ENCODE measurements at regions not wholly inside any gene's neighbourhood (a gene's known extent, or its start where the extent isn't known, plus 50 kb on each side); places are given as distances from the start of the nearest gene placed in this dataset.

GRCh38 chr2:176777262-176777661, 435.3 kb upstream of the HNRNPA3 start:
- Histone ChIP-seq H3K9me2 (replicated peaks; ENCODE audit: insufficient read depth) (no peaks in the 10 kb centered on the region), H3K4me3 (no peak overlapping the region), H3K27ac (no peak overlapping the region), H3K9me3 (ENCODE audit: low read depth) (no peaks in the 10 kb centered on the region), H3K27me3 (no peaks in the 10 kb centered on the region), H3K79me2 (no peaks in the 10 kb centered on the region), H3K4me1 (ENCODE audit: insufficient read depth) (peaks cover 7% of the 10 kb centered on the region), H3K36me3 (replicated peaks; ENCODE audit: insufficient read depth, low read depth) (no peaks in the 10 kb centered on the region), H4K20me1 (ENCODE audit: insufficient read depth, poor library complexity, severe bottlenecking) (no peaks in the 10 kb centered on the region), H2AFZ (no peak overlapping the region), H3K4me2 (no peak overlapping the region)
- TF ChIP-seq EZH2phosphoT487 (IDR thresholded peaks at IDR 0.05; ENCODE audit: low read depth, severe bottlenecking, unreplicated experiment) (no peak), EZH2 (IDR thresholded peaks at IDR 0.05; ENCODE audit: borderline replicate concordance) (no peak), CTCF (IDR thresholded peaks at IDR 0.05; ENCODE audit: poor library complexity) (no peak)
- DNase-seq (ENCODE audit: low spot score), result no peak
- WGBS (ENCODE audit: low lambda C conversion rate, missing lambda C conversion rate), result 78% methylated on average over 3 of the region's 3 CpGs

GRCh38 chr2:176779917-176780316, 432.7 kb upstream of the HNRNPA3 start:
- Histone ChIP-seq H3K9me2 (replicated peaks; ENCODE audit: insufficient read depth) (no peaks in the 10 kb centered on the region), H3K4me1 (ENCODE audit: insufficient read depth) (peaks cover 6% of the 10 kb centered on the region), H3K79me2 (no peaks in the 10 kb centered on the region), H3K4me2 (no peak overlapping the region), H4K20me1 (ENCODE audit: insufficient read depth, poor library complexity, severe bottlenecking) (no peaks in the 10 kb centered on the region), H3K4me3 (no peak overlapping the region), H2AFZ (no peak overlapping the region), H3K9me3 (ENCODE audit: low read depth) (no peaks in the 10 kb centered on the region), H3K27me3 (no peaks in the 10 kb centered on the region), H3K27ac (no peak overlapping the region), H3K36me3 (replicated peaks; ENCODE audit: insufficient read depth, low read depth) (no peaks in the 10 kb centered on the region)
- DNase-seq (ENCODE audit: low spot score), result no peak
- WGBS (ENCODE audit: low lambda C conversion rate, missing lambda C conversion rate), result 90% methylated on average over 4 of the region's 4 CpGs
- TF ChIP-seq CTCF (IDR thresholded peaks at IDR 0.05; ENCODE audit: poor library complexity) (no peak), EZH2 (IDR thresholded peaks at IDR 0.05; ENCODE audit: borderline replicate concordance) (no peak), EZH2phosphoT487 (IDR thresholded peaks at IDR 0.05; ENCODE audit: low read depth, severe bottlenecking, unreplicated experiment) (no peak)

- no peaks in the 10 kb centered on the region for H3K9me2 ChIP-seq (replicated peaks; ENCODE audit: insufficient read depth)
- DNase-seq (ENCODE audit: low spot score), result no peak
- H3K27ac ChIP-seq, result no peak overlapping the region
- H3K4me1 ChIP-seq (ENCODE audit: insufficient read depth), result peaks cover 2% of the 10 kb centered on the region
- no peak for TF ChIP-seq CTCF (IDR thresholded peaks at IDR 0.05; ENCODE audit: poor library complexity)
- no peak for TF ChIP-seq EZH2phosphoT487 (IDR thresholded peaks at IDR 0.05; ENCODE audit: low read depth, severe bottlenecking, unreplicated experiment)
- TF ChIP-seq EZH2 (IDR thresholded peaks at IDR 0.05; ENCODE audit: borderline replicate concordance), result no peak
- H3K4me3 ChIP-seq, result no peak overlapping the region
- no peak overlapping the region for H3K4me2 ChIP-seq
- H3K27me3 ChIP-seq, result no peaks in the 10 kb centered on the region
- no peaks in the 10 kb centered on the region for H3K36me3 ChIP-seq (replicated peaks; ENCODE audit: insufficient read depth, low read depth)
- no peak overlapping the region for H2AFZ ChIP-seq
- no peaks in the 10 kb centered on the region for H3K9me3 ChIP-seq (ENCODE audit: low read depth)
- no peaks in the 10 kb centered on the region for H4K20me1 ChIP-seq (ENCODE audit: insufficient read depth, poor library complexity, severe bottlenecking)
- no peaks in the 10 kb centered on the region for H3K79me2 ChIP-seq
- WGBS (ENCODE audit: low lambda C conversion rate, missing lambda C conversion rate), result 75% methylated on average over 2 of the region's 2 CpGs
Observed at GRCh38 chr2:176780348-176780747, 432.2 kb upstream of the HNRNPA3 start.
